HG02970 (cell line): ENCODE measurements at regions not wholly inside any gene's neighbourhood (a gene's known extent, or its start where the extent isn't known, plus 50 kb on each side); places are given as distances from the start of the nearest gene placed in this dataset.

ENCODE experiments used
- ATAC-seq: cut with Tn5 transposase; IDR thresholded peaks from one replicate; pipeline ENCODE4 v1.9.1; 2021; ENCODE audit warnings: mild to moderate bottlenecking, moderate library complexity, moderate number of reproducible peaks; ENCODE audit not compliant: unreplicated experiment, low FRiP score

- no peak for ATAC-seq
Measured at GRCh38 chr3:170734043-170734734, 135.8 kb downstream of the RPL22L1 start.

GRCh38 chr3:170732660-170733245 lies 137.2 kb downstream of the RPL22L1 start:
- ATAC-seq: no peak

GRCh38 chr3:170731281-170731680 lies 138.7 kb downstream of the RPL22L1 start:
- ATAC-seq: no peak

- ATAC-seq: no peak
Measured at GRCh38 chr3:170730071-170730812, 139.8 kb downstream of the RPL22L1 start.

- ATAC-seq: no peak
Measured at GRCh38 chr3:170728181-170728580, 141.8 kb downstream of the RPL22L1 start.

GRCh38 chr3:170727754-170728153 lies 141.9 kb upstream of the SLC7A14 start:
- ATAC-seq: no peak

GRCh38 chr3:170726976-170727661 lies 141.2 kb upstream of the SLC7A14 start:
- no peak for ATAC-seq

GRCh38 chr3:170725285-170725731 lies 139.4 kb upstream of the SLC7A14 start:
- no peak for ATAC-seq

GRCh38 chr3:170724599-170725280 lies 138.9 kb upstream of the SLC7A14 start:
- ATAC-seq: no peak

- ATAC-seq: no peak
Measured at GRCh38 chr3:170723241-170723640, 137.4 kb upstream of the SLC7A14 start.

- no peak for ATAC-seq
Measured at GRCh38 chr3:170721563-170721962, 135.7 kb upstream of the SLC7A14 start.

- ATAC-seq: no peak
Measured at GRCh38 chr3:170719300-170719699, 133.4 kb upstream of the SLC7A14 start.

- no peak for ATAC-seq
Measured at GRCh38 chr3:170718848-170719247, 133.0 kb upstream of the SLC7A14 start.

GRCh38 chr3:170717410-170718402 lies 131.8 kb upstream of the SLC7A14 start:
- no peak for ATAC-seq

- no peak for ATAC-seq
Measured at GRCh38 chr3:170716172-170716805, 130.4 kb upstream of the SLC7A14 start.

GRCh38 chr3:170714562-170715535 lies 129.0 kb upstream of the SLC7A14 start:
- ATAC-seq: no peak

GRCh38 chr3:170714122-170714521 lies 128.2 kb upstream of the SLC7A14 start:
- no peak for ATAC-seq

GRCh38 chr3:170713653-170714052 lies 127.8 kb upstream of the SLC7A14 start:
- ATAC-seq: no peak
